PC-3 (cell line): ENCODE measurements at regions not wholly inside any gene's neighbourhood (a gene's known extent, or its start where the extent isn't known, plus 50 kb on each side); places are given as distances from the start of the nearest gene placed in this dataset.

ENCODE experiments used
- ATAC-seq: fragments of 200-7000 bp; cut with Tn5 transposase; 2 replicates; pipeline ENCODE4 v1.9.1; 2020; ENCODE audit warnings: mild to moderate bottlenecking, moderate library complexity
- BruUV-seq: library from RNA; stranded (reverse); fragments of 400-500 nt; replicated peaks from 2 replicates; lab custom pipeline; 2021; lab: Mats Ljungman, UMichigan
- CTCF ChIA-PET: fragments of 300-600 bp; sonication (Branson Sonifier 250); formaldehyde crosslinking; loops from one replicate; lab custom pipeline; 2022; ENCODE audit warnings: antibody characterized with exemption; lab: Charles Lee
- POLR2A ChIA-PET: fragments of 300-600 bp; sonication (Branson Sonifier 250); formaldehyde crosslinking; loops from one replicate; lab custom pipeline; 2022; ENCODE audit warnings: antibody characterized with exemption; ENCODE audit not compliant: unreplicated experiment; lab: Charles Lee
- DNase-seq: peaks from one replicate; pipeline ENCODE4 v3.0.0-alpha.2; 2015
- H2AFZ ChIP-seq: fragments of 300-600 bp; sonication (generic); 2 replicates; pipeline ENCODE4 v1.6.0; 2016; ENCODE audit warnings: antibody characterized with exemption, low read length
- H3F3A ChIP-seq: fragments of 300-600 bp; sonication (generic); one replicate; pipeline ENCODE4 v1.6.0; 2017; ENCODE audit warnings: antibody characterized with exemption, low read length, control low read depth, mild to moderate bottlenecking; ENCODE audit not compliant: unreplicated experiment
- H3K27ac ChIP-seq: fragments of 300-600 bp; sonication (generic); 2 replicates; pipeline ENCODE4 v1.5.1; 2016; ENCODE audit warnings: mild to moderate bottlenecking, low read length
- H3K27me3 ChIP-seq: fragments of 300-600 bp; sonication (generic); 2 replicates; pipeline ENCODE4 v1.6.1; 2016; ENCODE audit warnings: low read length, mixed read lengths
- H3K36me3 ChIP-seq: fragments of 300-600 bp; sonication (generic); 2 replicates; pipeline ENCODE4 v1.6.1; 2016; ENCODE audit warnings: low read depth, mixed run types, low read length, mixed read lengths
- H3K4me1 ChIP-seq: fragments of 300-600 bp; sonication (generic); 2 replicates; pipeline ENCODE4 v1.5.1; 2016; ENCODE audit warnings: low read length; ENCODE audit not compliant: insufficient read depth
- H3K4me2 ChIP-seq: fragments of 300-600 bp; sonication (generic); 2 replicates; pipeline ENCODE4 v1.6.0; 2016; ENCODE audit warnings: low read length
- H3K4me3 ChIP-seq: fragments of 300-600 bp; sonication (generic); 2 replicates; pipeline ENCODE4 v1.5.1; 2016; ENCODE audit warnings: mild to moderate bottlenecking, low read length, mixed read lengths
- H3K79me2 ChIP-seq: fragments of 300-600 bp; sonication (generic); 2 replicates; pipeline ENCODE4 v1.6.1; 2017; ENCODE audit warnings: low read length, mixed read lengths
- H3K9ac ChIP-seq: fragments of 300-600 bp; sonication (generic); 2 replicates; pipeline ENCODE4 v1.6.0; 2016; ENCODE audit warnings: mild to moderate bottlenecking, low read length
- H3K9me2 ChIP-seq: fragments of 300-600 bp; sonication (generic); replicated peaks from 2 replicates; pipeline ENCODE4 v1.6.1; 2016; ENCODE audit warnings: mixed run types, low read length, mixed read lengths
- H3K9me3 ChIP-seq: fragments of 300-600 bp; sonication (generic); 2 replicates; pipeline ENCODE4 v1.6.1; 2016; ENCODE audit warnings: low read length, mixed read lengths
- H4K20me1 ChIP-seq: fragments of 300-600 bp; sonication (generic); 2 replicates; pipeline ENCODE4 v1.6.1; 2016; ENCODE audit warnings: low read length, mixed read lengths
- EZH2 ChIP-seq: fragments of 300-600 bp; sonication (generic); IDR thresholded peaks from one replicate; pipeline ENCODE4 v1.6.1; 2017; ENCODE audit warnings: antibody characterized with exemption, mild to moderate bottlenecking, low read length; ENCODE audit not compliant: unreplicated experiment
- EZH2phosphoT487 ChIP-seq: fragments of 300-600 bp; sonication (generic); IDR thresholded peaks from 2 replicates; pipeline ENCODE4 v1.6.1; 2018; ENCODE audit warnings: mild to moderate bottlenecking, antibody characterized with exemption, low read length, borderline replicate concordance
- intact Hi-C: fragments of 100-400 bp; cut with micrococcal nuclease; formaldehyde crosslinking; loops from 2 replicates; pipeline ENCODE4 v1.9.0; 2023
- TF ChIP-seq, protein P1 (sequence below): fragments of 300-600 bp; sonication (generic); conservative IDR thresholded peaks from 2 replicates; pipeline ENCODE4 v1.5.1; 2017; ENCODE audit warnings: antibody characterized with exemption, low read depth, mild to moderate bottlenecking, low read length

DNA sequence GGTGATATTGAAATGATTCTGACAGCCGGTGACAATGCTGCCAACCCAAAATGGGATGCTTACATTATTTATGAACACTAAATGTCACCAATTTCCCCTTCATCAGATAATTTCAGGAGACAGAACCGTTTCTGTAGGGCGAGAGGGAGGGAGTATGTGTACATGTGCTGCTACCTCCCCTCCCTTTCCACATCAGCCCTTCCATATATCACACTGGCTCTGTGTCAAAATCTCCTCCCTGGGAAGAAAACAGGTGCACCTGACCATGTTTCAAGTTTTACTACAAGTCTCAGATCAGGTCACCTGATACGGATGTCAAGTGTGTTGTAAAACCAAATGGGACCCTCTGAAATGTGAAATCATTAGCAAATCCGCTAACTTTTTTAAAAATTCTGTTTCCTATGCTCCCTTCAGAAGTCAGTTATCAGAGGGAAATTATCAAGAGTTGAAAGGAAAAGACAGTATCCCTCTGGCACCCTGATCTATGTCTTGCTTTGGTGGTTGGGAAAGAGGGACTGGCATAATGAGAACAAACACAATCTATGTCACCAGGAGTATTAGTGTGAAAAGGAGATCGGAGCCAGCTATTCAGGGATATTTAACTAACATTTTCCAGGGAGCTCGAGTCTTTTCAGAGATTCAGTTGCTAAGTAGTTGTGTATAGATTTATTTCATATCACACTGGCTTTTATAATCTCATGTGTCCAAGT, 1002.3 kb upstream of the CDH8 start:
- Histone ChIP-seq H3K9me3 (no peaks in the 10 kb centered on the region), H3K4me1 (no peaks in the 10 kb centered on the region), H3F3A (no peaks in the 10 kb centered on the region), H3K4me3 (no peak overlapping the region), H2AFZ (no peak overlapping the region), H3K27me3 (no peaks in the 10 kb centered on the region), H3K79me2 (no peaks in the 10 kb centered on the region), H4K20me1 (no peaks in the 10 kb centered on the region), H3K36me3 (no peaks in the 10 kb centered on the region), H3K27ac (no peak overlapping the region), H3K9ac (no peak overlapping the region), H3K9me2 (no peaks in the 10 kb centered on the region), H3K4me2 (no peak overlapping the region)
- intact Hi-C loops: no loop called here
- DNase-seq (no peak), ATAC-seq (no peak)
- BruUV-seq: no TSS peak
- POLR2A ChIA-PET: no interaction called here
- CTCF ChIA-PET: no interaction called here
- TF ChIP-seq EZH2phosphoT487 (no peak), EZH2 (no peak)
- TF ChIP-seq, protein P1, sequence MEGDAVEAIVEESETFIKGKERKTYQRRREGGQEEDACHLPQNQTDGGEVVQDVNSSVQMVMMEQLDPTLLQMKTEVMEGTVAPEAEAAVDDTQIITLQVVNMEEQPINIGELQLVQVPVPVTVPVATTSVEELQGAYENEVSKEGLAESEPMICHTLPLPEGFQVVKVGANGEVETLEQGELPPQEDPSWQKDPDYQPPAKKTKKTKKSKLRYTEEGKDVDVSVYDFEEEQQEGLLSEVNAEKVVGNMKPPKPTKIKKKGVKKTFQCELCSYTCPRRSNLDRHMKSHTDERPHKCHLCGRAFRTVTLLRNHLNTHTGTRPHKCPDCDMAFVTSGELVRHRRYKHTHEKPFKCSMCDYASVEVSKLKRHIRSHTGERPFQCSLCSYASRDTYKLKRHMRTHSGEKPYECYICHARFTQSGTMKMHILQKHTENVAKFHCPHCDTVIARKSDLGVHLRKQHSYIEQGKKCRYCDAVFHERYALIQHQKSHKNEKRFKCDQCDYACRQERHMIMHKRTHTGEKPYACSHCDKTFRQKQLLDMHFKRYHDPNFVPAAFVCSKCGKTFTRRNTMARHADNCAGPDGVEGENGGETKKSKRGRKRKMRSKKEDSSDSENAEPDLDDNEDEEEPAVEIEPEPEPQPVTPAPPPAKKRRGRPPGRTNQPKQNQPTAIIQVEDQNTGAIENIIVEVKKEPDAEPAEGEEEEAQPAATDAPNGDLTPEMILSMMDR: no peak

DNA sequence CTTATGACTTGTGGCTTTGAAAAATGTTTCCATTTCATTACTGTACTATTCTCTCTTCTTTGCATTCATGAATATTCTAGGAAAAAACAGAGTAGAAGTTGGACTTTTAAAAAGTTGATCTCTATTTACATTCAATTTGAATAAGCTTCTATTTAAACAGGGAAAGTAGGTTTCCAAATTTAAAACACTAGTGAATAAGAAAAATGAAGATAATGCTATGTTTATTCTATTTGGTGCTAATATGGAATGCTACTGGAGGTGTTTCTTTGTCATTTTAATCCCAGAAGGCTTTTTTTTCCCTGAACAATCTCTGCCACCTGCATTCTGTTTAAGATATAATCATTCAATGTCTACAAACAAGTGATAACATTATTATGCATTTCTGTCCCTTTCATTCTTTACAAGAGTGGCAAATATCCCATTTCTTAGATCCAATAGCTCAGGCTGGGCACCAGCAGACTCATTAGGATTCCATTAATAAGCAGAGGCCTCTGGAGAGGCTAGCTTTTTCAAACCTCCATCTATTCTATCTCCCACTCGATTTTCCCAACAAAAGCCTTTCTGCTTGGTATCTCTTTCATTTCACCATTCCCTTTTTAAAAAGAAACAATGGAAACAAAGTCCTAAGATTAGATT, 1001.6 kb upstream of the CDH8 start:
- Histone ChIP-seq H3K36me3 (no peaks in the 10 kb centered on the region), H3K27ac (no peak overlapping the region), H4K20me1 (no peaks in the 10 kb centered on the region), H2AFZ (no peak overlapping the region), H3K9ac (no peak overlapping the region), H3F3A (no peaks in the 10 kb centered on the region), H3K4me2 (no peak overlapping the region), H3K4me3 (no peak overlapping the region), H3K4me1 (no peaks in the 10 kb centered on the region), H3K79me2 (no peaks in the 10 kb centered on the region), H3K9me3 (no peaks in the 10 kb centered on the region), H3K9me2 (no peaks in the 10 kb centered on the region), H3K27me3 (no peaks in the 10 kb centered on the region)
- intact Hi-C loops: no loop called here
- DNase-seq (no peak), ATAC-seq (no peak)
- TF ChIP-seq EZH2 (no peak), EZH2phosphoT487 (no peak)
- TF ChIP-seq, protein P1: no peak
- POLR2A ChIA-PET: no interaction called here
- no TSS peak for BruUV-seq
- CTCF ChIA-PET: no interaction called here

DNA sequence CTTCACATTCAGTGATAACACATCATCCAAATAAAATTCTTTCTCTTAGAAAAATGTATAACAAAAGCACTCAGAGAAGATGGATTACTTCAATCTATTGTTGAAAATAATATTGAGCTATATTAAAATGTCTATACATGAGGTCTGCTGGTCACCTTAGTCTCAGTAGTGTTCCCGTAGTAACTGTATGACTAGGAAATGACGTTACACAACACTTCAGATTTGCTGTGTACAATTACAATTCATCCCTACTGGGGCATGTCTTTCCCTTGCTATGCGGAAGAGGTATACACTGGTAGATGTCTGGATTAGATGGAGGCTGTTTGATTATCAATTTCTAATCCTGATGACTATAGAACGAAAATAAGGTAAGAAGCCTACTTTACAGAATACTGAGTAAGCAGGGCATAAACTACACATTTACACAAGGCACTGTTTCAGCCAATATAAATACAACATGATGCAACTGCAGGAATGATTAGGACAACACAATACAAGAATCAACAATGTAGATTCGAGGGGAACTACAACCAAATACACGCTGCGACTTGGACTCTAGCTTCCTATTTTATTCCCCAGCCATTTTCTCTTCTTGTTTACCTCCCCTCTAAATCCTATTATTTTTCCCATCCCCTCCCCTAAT, 982.5 kb upstream of the CDH8 start:
- no peak overlapping the region for H3K4me2 ChIP-seq
- no peak overlapping the region for H3K9ac ChIP-seq
- ChIA-PET POLR2A (no interaction called here), CTCF (no interaction called here)
- no peaks in the 10 kb centered on the region for H3K79me2 ChIP-seq
- no peaks in the 10 kb centered on the region for H3K9me2 ChIP-seq
- H3K27me3 ChIP-seq: no peaks in the 10 kb centered on the region
- intact Hi-C loops: no loop called here
- no peak overlapping the region for H3K4me3 ChIP-seq
- no peaks in the 10 kb centered on the region for H4K20me1 ChIP-seq
- TF ChIP-seq, protein P1: no peak
- TF ChIP-seq EZH2phosphoT487 (no peak), EZH2 (no peak)
- H2AFZ ChIP-seq: no peak overlapping the region
- H3K36me3 ChIP-seq: no peaks in the 10 kb centered on the region
- H3K9me3 ChIP-seq: no peaks in the 10 kb centered on the region
- DNase-seq: no peak
- BruUV-seq: no TSS peak
- no peaks in the 10 kb centered on the region for H3K4me1 ChIP-seq
- no peak overlapping the region for H3K27ac ChIP-seq
- no peak for ATAC-seq
- no peaks in the 10 kb centered on the region for H3F3A ChIP-seq
